B cell (primary cell): ENCODE measurements at regions not wholly inside any gene's neighbourhood (a gene's known extent, or its start where the extent isn't known, plus 50 kb on each side); places are given as distances from the start of the nearest gene placed in this dataset.

Experiments
- ATAC-seq: fragments of 200-7000 bp; cut with Tn5 transposase; one replicate; pipeline ENCODE4 v1.10.0; 2021; ENCODE audit warnings: low read depth, mild to moderate bottlenecking, moderate number of reproducible peaks, moderate library complexity
- CTCF ChIA-PET: fragments of 350-600 bp; sonication (Branson Sonifier 250); formaldehyde crosslinking; loops from one replicate; lab custom pipeline; 2021; ENCODE audit warnings: antibody characterized with exemption, inconsistent platforms; lab: Charles Lee
- POLR2A ChIA-PET: fragments of 350-600 bp; sonication (Branson Sonifier 250); formaldehyde crosslinking; loops from one replicate; lab custom pipeline; 2021; ENCODE audit warnings: antibody characterized with exemption; lab: Charles Lee
- DNase-seq: peaks from one replicate; pipeline ENCODE4 v3.0.0; 2013
- H2AFZ ChIP-seq: 2 replicates; pipeline ENCODE4 v1.6.1; 2012; ENCODE audit warnings: mild to moderate bottlenecking, low read depth, low read length; ENCODE audit not compliant: insufficient read depth, poor library complexity, severe bottlenecking
- H3K27ac ChIP-seq, 2 donors: 1 replicate in 1 of 2; 2 replicates in 1 of 2; pipeline ENCODE4 v1.5.1; 2012 to 2013; ENCODE audit warnings: low read length in 2 of 2, mild to moderate bottlenecking in 2 of 2, moderate library complexity in 1 of 2
- H3K27me3 ChIP-seq, 4 experiments: fragments of 200-600 bp in 1 of 4; sonication (generic) in 1 of 4; replicated peaks in 1 of 4; 1 replicate in 2 of 4; 2 replicates in 2 of 4; pipeline versions ENCODE4 v1.6.1 to v1.7.0; 2013 to 2016; ENCODE audit warnings: low read length in 3 of 4, mild to moderate bottlenecking in 2 of 4, mixed read lengths in 1 of 4, moderate library complexity in 1 of 4; ENCODE audit not compliant: insufficient read depth in 4 of 4, control insufficient read depth in 3 of 4; ENCODE audit errors: control extremely low read depth in 1 of 4
- H3K36me3 ChIP-seq, 2 experiments: replicated peaks in 1 of 2; 1 replicate in 1 of 2; 2 replicates in 1 of 2; pipeline versions ENCODE4 v1.6.1 to v1.7.1; 2013; ENCODE audit warnings: low read length in 1 of 2; ENCODE audit not compliant: insufficient read depth in 2 of 2, control insufficient read depth in 1 of 2; ENCODE audit errors: control extremely low read depth in 1 of 2, extremely low read depth in 1 of 2
- H3K4me1 ChIP-seq, 2 donors: fragments of 200-600 bp in 1 of 2; sonication (generic) in 1 of 2; 1 replicate in 1 of 2; 2 replicates in 1 of 2; pipeline versions ENCODE4 v1.5.1 to v1.6.1; 2013 to 2017; ENCODE audit warnings: low read length in 2 of 2; ENCODE audit not compliant: control insufficient read depth in 2 of 2, insufficient read depth in 2 of 2
- H3K4me2 ChIP-seq: replicated peaks from 2 replicates; pipeline ENCODE3; 2012; ENCODE audit warnings: mild to moderate bottlenecking, low read depth, low read length; ENCODE audit not compliant: poor library complexity, severe bottlenecking
- H3K4me3 ChIP-seq, 5 experiments: fragments of 200-600 bp in 1 of 5; sonication (generic) in 1 of 5; 1 replicate in 3 of 5; 2 replicates in 2 of 5; pipeline versions ENCODE4 v1.5.1 to v1.7.0; 2011 to 2016; ENCODE audit warnings: low read length in 4 of 5, mild to moderate bottlenecking in 4 of 5, low read depth in 2 of 5, control low read depth in 1 of 5, moderate library complexity in 1 of 5; ENCODE audit not compliant: insufficient read depth in 1 of 5; ENCODE audit errors: control extremely low read depth in 1 of 5, extremely low read depth in 1 of 5
- H3K79me2 ChIP-seq: fragments of 200-600 bp; sonication (generic); one replicate; pipeline ENCODE4 v1.6.0; 2016; ENCODE audit warnings: low read length; ENCODE audit not compliant: control insufficient read depth, insufficient read depth
- H3K9ac ChIP-seq: fragments of 200-600 bp; sonication (generic); 2 replicates; pipeline ENCODE4 v1.6.1; 2017; ENCODE audit warnings: mild to moderate bottlenecking, low read length, moderate library complexity
- H3K9me3 ChIP-seq, 3 donors: one replicate each; pipeline versions ENCODE4 v1.6.1 to v1.7.1; 2013; ENCODE audit warnings: low read length in 2 of 3; ENCODE audit not compliant: control insufficient read depth in 2 of 3, insufficient read depth in 1 of 3; ENCODE audit errors: control extremely low read depth in 1 of 3
- H4K20me1 ChIP-seq: 2 replicates; pipeline ENCODE4 v1.6.0; 2012; ENCODE audit warnings: mild to moderate bottlenecking, low read length; ENCODE audit not compliant: insufficient read depth, control insufficient read depth, poor library complexity, severe bottlenecking
- H3K27ac Mint-ChIP-seq: one replicate; pipeline ENCODE4 v1.8.0; 2021; ENCODE audit warnings: mixed read lengths
- H3K27me3 Mint-ChIP-seq: one replicate; pipeline ENCODE4 v1.8.0; 2021; ENCODE audit warnings: mixed read lengths
- H3K4me1 Mint-ChIP-seq: one replicate; pipeline ENCODE4 v1.8.0; 2021; ENCODE audit warnings: mixed read lengths
- H3K4me3 Mint-ChIP-seq: one replicate; pipeline ENCODE4 v1.8.0; 2021; ENCODE audit warnings: mixed read lengths
- H3K9me3 Mint-ChIP-seq: one replicate; pipeline ENCODE4 v1.8.0; 2022; ENCODE audit warnings: mixed read lengths; ENCODE audit not compliant: insufficient read depth
- CTCF ChIP-seq: fragments of 200-600 bp; IDR thresholded peaks from one replicate; pipeline ENCODE4 v1.8.0; 2022; ENCODE audit warnings: antibody characterized with exemption, mild to moderate bottlenecking
- EZH2 ChIP-seq: IDR thresholded peaks from 2 replicates; pipeline ENCODE4 v1.6.1; 2012; ENCODE audit warnings: borderline replicate concordance, low read depth, mild to moderate bottlenecking, moderate library complexity, low read length; ENCODE audit not compliant: insufficient read depth, poor library complexity, severe bottlenecking
- WGBS: methylation state at CpG from one replicate; pipeline ENCODE4 v1.1.5; 2013; ENCODE audit warnings: missing lambda C conversion rate; ENCODE audit not compliant: insufficient coverage; 5-methylcytosine and 5-hydroxymethylcytosine counted together
- intact Hi-C: fragments of 100-400 bp; cut with micrococcal nuclease; formaldehyde crosslinking; loops from one replicate; pipeline ENCODE4 v1.10.0; 2022

- Mint-ChIP-seq H3K4me3 (no peak overlapping the region), H3K9me3 (no peaks in the 10 kb centered on the region), H3K4me1 (no peaks in the 10 kb centered on the region), H3K27me3 (peaks cover 13% of the 10 kb centered on the region), H3K27ac (no peak overlapping the region)
- H3K9me3 ChIP-seq: no peaks in the 10 kb centered on the region
- H3K9ac ChIP-seq: no peak overlapping the region
- ATAC-seq: no peak
- H4K20me1 ChIP-seq: no peaks in the 10 kb centered on the region
- TF ChIP-seq CTCF (no peak), EZH2 (no peak)
- no peak overlapping the region for H3K4me2 ChIP-seq
- POLR2A ChIA-PET: no interaction called here
- no peak for DNase-seq
- CTCF ChIA-PET: no interaction called here
- WGBS: no CpG with 5 or more reads among the region's 1 CpG
- intact Hi-C loops: no loop called here
- no peaks in the 10 kb centered on the region for H3K4me1 ChIP-seq
- H3K4me3 ChIP-seq: no peak overlapping the region
- no peaks in the 10 kb centered on the region for H3K27me3 ChIP-seq
- H3K79me2 ChIP-seq: no peaks in the 10 kb centered on the region
- H2AFZ ChIP-seq: no peak overlapping the region
- no peak overlapping the region for H3K27ac ChIP-seq
- no peaks in the 10 kb centered on the region for H3K36me3 ChIP-seq
These were observed 69.0 kb upstream of the ZC3H11B start for GRCh38 chr1:219681876-219682275.

- Histone ChIP-seq H4K20me1 (no peaks in the 10 kb centered on the region), H3K4me1 (no peaks in the 10 kb centered on the region), H3K27me3 (no peaks in the 10 kb centered on the region), H3K36me3 (no peaks in the 10 kb centered on the region), H3K4me3 (no peak overlapping the region), H3K4me2 (no peak overlapping the region), H3K9me3 (no peaks in the 10 kb centered on the region), H2AFZ (no peak overlapping the region), H3K27ac (no peak overlapping the region), H3K79me2 (no peaks in the 10 kb centered on the region), H3K9ac (no peak overlapping the region)
- POLR2A ChIA-PET: no interaction called here
- TF ChIP-seq CTCF (no peak), EZH2 (no peak)
- Mint-ChIP-seq H3K27me3 (peaks cover 12% of the 10 kb centered on the region), H3K4me3 (no peak overlapping the region), H3K9me3 (no peaks in the 10 kb centered on the region), H3K27ac (no peak overlapping the region), H3K4me1 (no peaks in the 10 kb centered on the region)
- intact Hi-C loops: no loop called here
- DNase-seq: no peak
- CTCF ChIA-PET: no interaction called here
- 75% methylated on average over 2 of the region's 8 CpGs for WGBS
- ATAC-seq: no peak
These were observed 63.3 kb upstream of the ZC3H11B start for GRCh38 chr1:219676012-219676765.
